HG03159 (cell line): ENCODE measurements at regions not wholly inside any gene's neighbourhood (a gene's known extent, or its start where the extent isn't known, plus 50 kb on each side); places are given as distances from the start of the nearest gene placed in this dataset.

Source experiments
- ATAC-seq: cut with Tn5 transposase; IDR thresholded peaks from one replicate; pipeline ENCODE4 v1.9.1; 2021; ENCODE audit warnings: mild to moderate bottlenecking, moderate library complexity; ENCODE audit not compliant: unreplicated experiment

GRCh38 chr16:79772784-79773183 is 172.2 kb upstream of the MAF start:
- no peak for ATAC-seq

GRCh38 chr16:79772048-79772447 is 171.5 kb upstream of the MAF start:
- ATAC-seq = no peak

GRCh38 chr16:79770244-79771064 is 169.9 kb upstream of the MAF start:
- ATAC-seq = peak; percentile 98

GRCh38 chr16:79769928-79770243 is 169.3 kb upstream of the MAF start:
- ATAC-seq = no peak

GRCh38 chr16:79769270-79769927 is 168.9 kb upstream of the MAF start:
- ATAC-seq = no peak

GRCh38 chr16:79768276-79768970 is 167.9 kb upstream of the MAF start:
- no peak for ATAC-seq

- no peak for ATAC-seq
Measured at GRCh38 chr16:79767421-79768275, 167.1 kb upstream of the MAF start.

GRCh38 chr16:79765901-79766394 is 165.4 kb upstream of the MAF start:
- ATAC-seq = no peak

- no peak for ATAC-seq
Measured at GRCh38 chr16:79765431-79765830, 164.9 kb upstream of the MAF start.

GRCh38 chr16:79764415-79765110 is 164.0 kb upstream of the MAF start:
- no peak for ATAC-seq

- ATAC-seq = no peak
Measured at GRCh38 chr16:79762217-79762616, 161.7 kb upstream of the MAF start.

- ATAC-seq = no peak
Measured at GRCh38 chr16:79758615-79759346, 158.2 kb upstream of the MAF start.

- ATAC-seq = no peak
Measured at GRCh38 chr16:79757968-79758367, 157.4 kb upstream of the MAF start.

GRCh38 chr16:79757163-79757562 is 156.6 kb upstream of the MAF start:
- no peak for ATAC-seq

- ATAC-seq = no peak
Measured at GRCh38 chr16:79756571-79756970, 156.0 kb upstream of the MAF start.

- no peak for ATAC-seq
Measured at GRCh38 chr16:79754501-79754900, 154.0 kb upstream of the MAF start.

GRCh38 chr16:79754081-79754480 is 153.5 kb upstream of the MAF start:
- no peak for ATAC-seq

GRCh38 chr16:79753286-79753685 is 152.7 kb upstream of the MAF start:
- ATAC-seq = no peak

- no peak for ATAC-seq
Measured at GRCh38 chr16:79752396-79752795, 151.9 kb upstream of the MAF start.
